Testis (tissue), 2 donors: ENCODE measurements at regions not wholly inside any gene's neighbourhood (a gene's known extent, or its start where the extent isn't known, plus 50 kb on each side); places are given as distances from the start of the nearest gene placed in this dataset.

Source experiments
- POLR2A ChIP-seq: fragments of 450-650 bp; IDR thresholded peaks from one replicate; pipeline ENCODE4 v1.6.1; 2017; ENCODE audit warnings: antibody characterized with exemption, mild to moderate bottlenecking, moderate library complexity
- TF ChIP-seq, protein P1 (sequence below), 3 experiments: fragments of 450-650 bp in 2 of 3; fragments of 200-600 bp in 1 of 3; sonication (generic) in 1 of 3; IDR thresholded peaks; one replicate each; pipeline ENCODE4 v1.5.1; 2016 to 2019; ENCODE audit warnings: antibody characterized with exemption in 3 of 3, mild to moderate bottlenecking in 2 of 3, moderate library complexity in 1 of 3

DNA sequence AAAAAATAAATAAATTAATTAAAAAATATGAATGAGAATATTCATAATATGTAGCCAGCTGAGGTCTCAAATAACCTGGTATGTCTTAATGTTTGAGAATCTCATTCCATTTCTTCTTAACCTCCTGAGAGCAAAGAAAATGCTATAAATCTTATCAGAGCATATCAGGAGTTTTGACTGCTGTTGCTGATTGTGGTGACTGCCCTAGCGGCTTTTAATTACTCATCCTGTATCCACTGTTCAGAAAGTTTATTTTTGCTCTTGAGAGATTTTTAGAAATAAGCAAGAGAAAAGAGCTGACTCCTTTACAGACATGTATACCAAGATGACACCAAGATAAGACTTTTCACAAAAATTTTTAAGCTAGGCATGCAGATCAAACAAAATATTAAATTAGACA, 454.8 kb upstream of the CBLB start:
- TF ChIP-seq, protein P1, sequence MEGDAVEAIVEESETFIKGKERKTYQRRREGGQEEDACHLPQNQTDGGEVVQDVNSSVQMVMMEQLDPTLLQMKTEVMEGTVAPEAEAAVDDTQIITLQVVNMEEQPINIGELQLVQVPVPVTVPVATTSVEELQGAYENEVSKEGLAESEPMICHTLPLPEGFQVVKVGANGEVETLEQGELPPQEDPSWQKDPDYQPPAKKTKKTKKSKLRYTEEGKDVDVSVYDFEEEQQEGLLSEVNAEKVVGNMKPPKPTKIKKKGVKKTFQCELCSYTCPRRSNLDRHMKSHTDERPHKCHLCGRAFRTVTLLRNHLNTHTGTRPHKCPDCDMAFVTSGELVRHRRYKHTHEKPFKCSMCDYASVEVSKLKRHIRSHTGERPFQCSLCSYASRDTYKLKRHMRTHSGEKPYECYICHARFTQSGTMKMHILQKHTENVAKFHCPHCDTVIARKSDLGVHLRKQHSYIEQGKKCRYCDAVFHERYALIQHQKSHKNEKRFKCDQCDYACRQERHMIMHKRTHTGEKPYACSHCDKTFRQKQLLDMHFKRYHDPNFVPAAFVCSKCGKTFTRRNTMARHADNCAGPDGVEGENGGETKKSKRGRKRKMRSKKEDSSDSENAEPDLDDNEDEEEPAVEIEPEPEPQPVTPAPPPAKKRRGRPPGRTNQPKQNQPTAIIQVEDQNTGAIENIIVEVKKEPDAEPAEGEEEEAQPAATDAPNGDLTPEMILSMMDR (IDR thresholded peaks at IDR 0.05) = no peak
- TF ChIP-seq POLR2A = no peak
